ENCODE measurements at regions not wholly inside any gene's neighbourhood (a gene's known extent, or its start where the extent isn't known, plus 50 kb on each side); places are given as distances from the start of the nearest gene placed in this dataset.

- DNase-seq: peak; percentile 90
These were observed 137.8 kb downstream of the RWDD3 start for GRCh38 chr1:95371666-95372282.

DNA sequence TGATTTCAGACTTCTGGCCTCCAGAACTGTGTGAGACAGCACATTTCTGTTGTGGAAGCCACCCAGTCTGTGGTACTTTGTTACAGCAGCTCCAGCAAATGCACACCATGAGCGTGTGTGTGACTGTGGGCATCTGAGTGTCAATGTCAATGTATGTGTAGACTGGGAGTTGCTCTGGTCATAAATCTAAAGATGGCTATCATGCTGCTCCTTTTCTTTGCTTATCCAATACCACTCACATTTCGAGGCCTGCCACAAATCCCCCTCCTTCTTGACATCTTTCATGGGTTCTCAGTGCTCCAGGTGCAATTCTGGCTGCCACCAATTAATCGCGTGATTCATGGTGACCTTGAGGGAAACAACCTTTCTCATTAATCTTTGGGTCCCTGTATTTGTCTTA is 141.2 kb downstream of the RWDD3 start:
- DNase-seq: no peak

- no peak for DNase-seq
These were observed 146.9 kb downstream of the RWDD3 start for GRCh38 chr1:95380909-95381308.

DNA sequence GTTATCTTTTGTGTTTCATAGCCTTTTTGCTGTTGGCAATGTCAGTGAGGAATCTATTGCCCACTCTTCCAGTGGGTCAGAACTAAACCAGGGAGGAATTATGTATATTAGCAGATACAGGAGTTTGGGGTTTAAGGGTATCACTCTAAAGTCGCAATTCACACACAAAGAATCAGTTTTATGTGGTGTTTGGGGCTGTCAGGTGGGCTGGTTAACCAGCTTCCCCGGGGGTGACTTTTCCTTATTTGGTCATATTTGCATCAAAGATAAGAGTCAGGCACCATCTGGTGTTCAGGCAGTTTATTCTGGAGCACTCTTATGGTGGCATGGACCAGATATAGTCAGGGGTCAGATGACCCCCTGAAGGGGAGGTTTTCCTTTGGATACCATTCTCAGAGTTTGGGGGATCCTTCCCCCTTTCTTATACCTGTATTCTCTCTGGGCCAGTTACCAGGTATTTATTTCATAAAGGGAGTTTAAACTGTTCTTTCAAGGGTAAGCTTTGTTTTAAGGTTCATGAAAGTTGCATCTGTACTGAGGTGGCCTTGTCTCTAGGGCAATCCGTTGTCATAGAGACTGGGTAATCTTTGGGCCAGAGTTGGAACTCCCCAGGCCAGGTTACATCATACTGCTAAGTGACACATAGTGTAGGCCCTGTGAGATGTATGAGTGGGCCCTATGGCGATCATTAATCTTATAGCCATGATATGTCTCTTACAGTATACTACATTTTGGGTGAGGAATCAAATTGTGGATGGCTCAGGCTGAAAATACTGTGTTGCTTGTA is 148.2 kb downstream of the RWDD3 start:
- no peak for DNase-seq

GRCh38 chr1:95383111-95383510 is 149.1 kb downstream of the RWDD3 start:
- DNase-seq: no peak

- no peak for DNase-seq
These were observed 150.6 kb downstream of the RWDD3 start for GRCh38 chr1:95384567-95384966.

DNA sequence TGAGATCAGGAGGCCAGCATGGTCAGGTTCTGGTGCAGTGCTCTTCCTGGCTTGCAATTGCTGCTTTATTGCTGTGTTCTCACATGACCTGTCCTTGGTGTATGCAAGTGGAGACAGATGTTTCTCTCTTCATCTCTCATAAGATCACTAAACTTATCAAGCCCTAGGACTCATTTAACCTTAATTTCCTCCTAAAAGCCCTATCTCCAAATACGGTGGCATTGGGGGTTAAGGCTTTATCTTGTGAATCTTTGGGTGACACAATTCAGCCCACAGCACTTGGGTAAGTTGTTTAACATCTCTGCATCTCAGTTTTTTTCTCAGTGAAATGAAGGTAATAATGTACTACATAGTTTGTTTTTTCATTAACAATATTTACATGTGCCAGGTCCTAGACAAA is 152.4 kb downstream of the RWDD3 start:
- peak; percentile 64 for DNase-seq

- no peak for DNase-seq
These were observed 152.9 kb downstream of the RWDD3 start for GRCh38 chr1:95386915-95387314.

DNA sequence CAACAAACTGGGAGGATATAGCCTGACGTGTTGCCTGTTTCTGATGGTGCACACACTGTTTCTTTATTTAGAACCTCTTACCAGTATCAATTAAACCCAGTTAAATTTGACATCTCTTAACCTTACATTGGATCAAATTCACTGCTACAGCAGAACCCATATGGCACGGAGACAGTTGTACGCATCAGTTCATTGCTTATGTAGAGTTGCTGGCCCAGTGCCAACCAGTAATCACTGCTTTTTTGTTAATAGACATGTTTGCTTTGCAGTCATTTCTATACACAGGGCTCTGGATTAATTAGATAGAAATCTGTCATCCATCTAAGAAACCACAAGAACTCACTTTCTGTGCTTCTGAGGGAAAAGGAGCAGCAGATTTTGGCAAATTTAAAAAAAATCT is 154.0 kb downstream of the RWDD3 start:
- peak; percentile 78 for DNase-seq

DNA sequence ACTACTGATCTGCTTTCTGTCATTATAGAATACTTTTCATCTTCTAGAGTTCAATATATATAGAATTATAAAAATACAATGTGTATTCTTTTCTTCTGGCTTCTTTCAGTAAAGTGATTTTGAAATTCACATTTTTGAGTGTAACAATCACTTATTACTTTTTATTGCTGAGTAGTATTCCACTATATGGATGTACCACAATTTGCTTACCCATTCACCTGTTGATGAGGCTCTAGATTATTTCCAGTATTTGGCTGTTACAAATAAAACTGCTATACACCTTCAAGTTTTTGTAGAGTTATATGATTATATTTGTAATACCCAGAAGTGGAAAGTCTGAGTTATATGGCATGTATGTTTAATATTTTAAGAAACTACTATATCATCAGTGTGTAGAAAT is 159.4 kb downstream of the RWDD3 start:
- DNase-seq: no peak

- no peak for DNase-seq
These were observed 162.5 kb downstream of the RWDD3 start for GRCh38 chr1:95396557-95396956.

DNA sequence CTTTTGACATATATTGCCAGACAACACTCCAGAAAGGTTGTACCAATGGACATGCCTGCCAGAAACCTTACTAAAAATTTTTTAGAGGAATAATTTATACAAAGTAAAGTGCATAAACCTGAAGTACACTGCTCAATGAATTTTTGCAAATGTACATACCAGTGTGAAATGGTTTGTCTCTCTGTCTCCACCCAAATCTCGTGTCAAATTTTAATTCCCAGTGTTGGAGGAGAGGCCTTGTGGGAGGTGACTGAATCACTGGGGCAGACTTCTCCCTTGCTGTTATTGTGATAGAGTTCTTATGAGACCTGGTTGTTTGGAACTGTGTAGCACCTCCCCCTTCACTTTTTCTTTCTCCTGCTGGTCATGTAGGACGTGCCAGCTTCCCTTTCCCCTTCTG is 168.8 kb downstream of the RWDD3 start:
- no peak for DNase-seq

- no peak for DNase-seq
These were observed 172.3 kb downstream of the RWDD3 start for GRCh38 chr1:95406279-95406678.

GRCh38 chr1:95407131-95407885 is 173.3 kb downstream of the RWDD3 start:
- no peak for DNase-seq

GRCh38 chr1:95407886-95408291 is 173.9 kb downstream of the RWDD3 start:
- DNase-seq: no peak

- DNase-seq: no peak
These were observed 174.6 kb downstream of the RWDD3 start for GRCh38 chr1:95408507-95409136.

DNA sequence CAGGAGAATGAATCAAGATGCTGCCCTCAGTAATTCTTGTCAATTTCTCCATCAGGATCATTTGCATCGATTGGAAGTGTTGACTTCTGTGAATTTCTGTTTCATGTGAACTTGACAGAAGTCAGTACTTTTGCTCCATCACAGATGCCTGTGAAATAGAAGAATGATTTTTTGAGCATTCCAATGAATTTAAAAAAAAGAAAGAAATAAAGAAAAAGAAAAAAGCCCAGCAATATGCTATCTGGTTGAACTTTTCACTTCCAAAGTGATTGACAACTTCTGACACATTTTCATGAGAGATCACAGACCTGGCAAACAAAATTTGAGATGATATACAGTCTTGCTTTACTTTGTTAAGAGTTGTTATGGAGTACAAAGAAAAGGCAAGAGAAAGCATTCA is 175.3 kb downstream of the RWDD3 start:
- no peak for DNase-seq

DNA sequence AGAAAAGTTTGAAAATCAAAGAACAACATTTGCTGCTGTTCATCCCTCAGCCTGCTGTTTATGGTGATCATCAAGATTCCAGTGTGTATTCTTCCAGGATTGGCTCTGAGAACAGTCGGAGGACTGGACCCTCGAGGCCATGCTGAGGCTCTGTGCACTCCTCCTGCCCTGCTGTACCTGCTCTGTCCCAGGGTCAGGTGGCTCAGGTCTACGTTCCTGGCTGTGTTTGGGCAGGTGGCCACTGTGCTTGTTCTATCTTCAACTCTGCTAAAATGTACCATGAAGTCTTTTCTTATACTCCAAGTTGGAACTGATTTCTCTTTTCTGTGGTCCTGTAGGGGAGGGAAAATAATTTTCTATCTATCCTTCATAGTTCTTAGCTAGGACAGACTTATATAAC is 175.9 kb downstream of the RWDD3 start:
- DNase-seq: no peak

- DNase-seq: no peak
These were observed 181.1 kb downstream of the RWDD3 start for GRCh38 chr1:95415146-95415545.

DNA sequence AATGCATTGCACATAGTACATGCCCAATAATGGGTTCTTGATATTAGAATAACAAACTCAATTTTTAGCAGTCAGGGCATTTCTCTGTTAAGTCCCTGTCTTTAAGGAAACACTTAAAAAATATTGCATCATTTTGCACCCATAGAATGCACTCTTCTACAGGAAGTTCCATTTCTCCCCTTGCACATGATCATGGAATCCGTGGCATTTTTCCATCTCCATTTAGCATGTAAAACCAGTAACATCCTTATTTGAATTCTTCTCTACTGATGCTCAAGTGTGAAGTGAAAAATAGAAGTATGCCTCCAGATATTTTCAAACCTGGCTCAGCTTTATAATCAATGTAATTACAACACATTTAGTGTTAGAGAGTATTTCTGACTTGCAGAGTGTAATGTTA is 192.8 kb downstream of the RWDD3 start:
- DNase-seq: no peak

DNA sequence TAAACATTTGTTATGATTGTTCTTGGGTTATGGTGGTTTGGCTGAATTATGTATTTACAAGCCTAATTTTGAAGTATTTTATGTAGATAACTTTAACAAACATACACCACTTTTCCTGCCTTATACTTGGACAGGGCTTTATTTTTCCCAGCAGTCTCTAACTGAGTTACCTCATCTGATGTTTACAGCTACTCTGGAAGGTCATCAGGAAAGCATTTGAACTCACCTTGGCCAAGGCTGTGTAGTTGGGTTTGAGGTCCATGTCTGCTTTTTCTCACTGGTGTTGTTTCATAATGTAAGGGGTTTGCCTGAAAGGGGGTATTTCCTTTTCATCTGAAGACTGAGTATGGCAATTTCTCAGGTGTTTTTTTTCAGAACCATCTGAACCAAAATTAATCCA is 193.5 kb downstream of the RWDD3 start:
- no peak for DNase-seq

- DNase-seq: no peak
These were observed 197.2 kb downstream of the RWDD3 start for GRCh38 chr1:95431235-95431634.

GRCh38 chr1:95435611-95436010 is 201.6 kb downstream of the RWDD3 start:
- DNase-seq: no peak

- DNase-seq: no peak
These were observed 203.0 kb downstream of the RWDD3 start for GRCh38 chr1:95437011-95437410.
